Upper lobe of left lung (tissue), 6 donors: ENCODE measurements at regions not wholly inside any gene's neighbourhood (a gene's known extent, or its start where the extent isn't known, plus 50 kb on each side); places are given as distances from the start of the nearest gene placed in this dataset.

Source experiments
- ATAC-seq, 2 donors: fragments of 200-7000 bp; cut with Tn5 transposase; one replicate each; pipeline ENCODE4 v1.9.1; 2022; ENCODE audit warnings: mild to moderate bottlenecking in 2 of 2, moderate library complexity in 2 of 2; ENCODE audit not compliant: low FRiP score in 2 of 2
- DNase-seq, 2 donors: peaks; one replicate each; pipeline ENCODE4 v3.0.0-alpha.2; 2019 to 2020
- H3K27ac ChIP-seq, 4 donors: fragments of 200-600 bp; sonication (generic); one replicate each; pipeline ENCODE4 v1.5.1; 2016 to 2019
- H3K27me3 ChIP-seq, 4 donors: fragments of 200-600 bp; sonication (generic); one replicate each; pipeline ENCODE4 v1.5.1; 2017 to 2019
- H3K36me3 ChIP-seq, 4 donors: fragments of 200-600 bp; sonication (generic); one replicate each; pipeline ENCODE4 v1.5.1; 2016 to 2019
- H3K4me1 ChIP-seq, 4 donors: fragments of 200-600 bp; sonication (generic); one replicate each; pipeline ENCODE4 v1.5.1; 2018 to 2019
- H3K4me3 ChIP-seq, 4 donors: fragments of 200-600 bp; sonication (generic); one replicate each; pipeline ENCODE4 v1.5.1; 2017 to 2019; ENCODE audit warnings: mild to moderate bottlenecking in 2 of 4, moderate library complexity in 1 of 4
- H3K9me3 ChIP-seq, 4 donors: fragments of 200-600 bp; sonication (generic); one replicate each; pipeline ENCODE4 v1.5.1; 2018 to 2019
- CTCF ChIP-seq, 6 experiments: fragments of 450-650 bp in 4 of 6; fragments of 200-600 bp in 2 of 6; sonication (generic) in 2 of 6; IDR thresholded peaks; one replicate each; pipeline ENCODE4 v1.5.1; 2016 to 2019; ENCODE audit warnings: antibody characterized with exemption in 6 of 6
- EP300 ChIP-seq, 4 donors: sonication (generic); formaldehyde crosslinking; IDR thresholded peaks; one replicate each; pipeline ENCODE4 v1.5.1; 2017; ENCODE audit warnings: antibody characterized with exemption in 4 of 4, control low read depth in 2 of 4
- POLR2A ChIP-seq, 4 donors: fragments of 450-650 bp; IDR thresholded peaks; one replicate each; pipeline ENCODE4 v1.5.1; 2016 to 2017; ENCODE audit warnings: antibody characterized with exemption in 4 of 4, mild to moderate bottlenecking in 2 of 4
- POLR2AphosphoS5 ChIP-seq, 2 donors: sonication (generic); formaldehyde crosslinking; IDR thresholded peaks; one replicate each; pipeline ENCODE4 v1.5.1; 2017; ENCODE audit warnings: antibody characterized with exemption in 2 of 2
- WGBS, 2 donors: methylation state at CpG; one replicate each; pipeline ENCODE4 v1.1.5; 2017 to 2018; 5-methylcytosine and 5-hydroxymethylcytosine counted together
- small RNA-seq, 4 donors: library from RNA; depleted of rRNA; stranded (forward); fragments of <200 nt; gene quantifications; one replicate each; pipeline ENCODE3, GENCODE V24; 2016
- donor health status: DM: no; HTN: no; CAD: no; lungs with moderate emphysema.
- donor health status: DM: no; HTN: yes; CAD: no; lungs with severe emphysema.

GRCh38 chr6:24072038-24072746 is 53.8 kb upstream of the NRSN1 start:
- 86 to 94% methylated on average over 5 to 6 of the region's 6 CpGs for WGBS, 2 donors
- peak in 1 of 2 donors; percentile 51 for ATAC-seq

GRCh38 chr6:24076011-24076410 is 50.0 kb upstream of the NRSN1 start:
- Histone ChIP-seq H3K4me3 (no peak overlapping the region), H3K27ac (no peak overlapping the region)

More at GRCh38 chr6:24072038-24072746, 53.8 kb upstream of the NRSN1 start:
- H3K36me3 ChIP-seq, result no peaks in the 10 kb centered on the region
- H3K4me3 ChIP-seq, result no peak overlapping the region
- no peaks in the 10 kb centered on the region for H3K4me1 ChIP-seq
- no peak for DNase-seq
- no peaks in the 10 kb centered on the region for H3K9me3 ChIP-seq
- no peak for TF ChIP-seq POLR2A (IDR thresholded peaks at IDR 0.05)
- no peak for TF ChIP-seq EP300 (IDR thresholded peaks at IDR 0.05)
- no peak for TF ChIP-seq POLR2AphosphoS5 (IDR thresholded peaks at IDR 0.05)
- no peak for TF ChIP-seq CTCF (IDR thresholded peaks at IDR 0.05)
- H3K27me3 ChIP-seq, result no peaks in the 10 kb centered on the region
- no peak overlapping the region for H3K27ac ChIP-seq

More at GRCh38 chr6:24076011-24076410, 50.0 kb upstream of the NRSN1 start:
- H3K27me3 ChIP-seq, result no peaks in the 10 kb centered on the region
- no peaks in the 10 kb centered on the region for H3K4me1 ChIP-seq
- DNase-seq (no peak), ATAC-seq (no peak)
- no peaks in the 10 kb centered on the region for H3K9me3 ChIP-seq
- no peaks in the 10 kb centered on the region for H3K36me3 ChIP-seq
- TF ChIP-seq EP300 (IDR thresholded peaks at IDR 0.05), result no peak
- no peak for TF ChIP-seq CTCF (IDR thresholded peaks at IDR 0.05)
- no peak for TF ChIP-seq POLR2AphosphoS5 (IDR thresholded peaks at IDR 0.05)
- TF ChIP-seq POLR2A (IDR thresholded peaks at IDR 0.05), result no peak
- 84 to 100% methylated on average over 1 of the region's 1 CpG for WGBS, 2 donors

Small RNA genes in the stretch of these regions (small RNA-seq; reads per million reads assigned to genes)
- gene AL133270.1, result 0 reads per million in 4 donors
- gene RNU6-1060P, result 0 reads per million in 4 donors
- 0 reads per million in 4 donors for gene SPTLC1P2
